NT2/D1 (cell line): ENCODE measurements at regions not wholly inside any gene's neighbourhood (a gene's known extent, or its start where the extent isn't known, plus 50 kb on each side); places are given as distances from the start of the nearest gene placed in this dataset.
"Not testable (repeated sequence)": the region's sequence is repeated elsewhere in the genome, so short reads cannot be mapped to it uniquely, and the experiment has no call there.

Experiments used
- DNase-seq: peaks from one replicate; pipeline ENCODE4 v3.0.0-alpha.2; 2011; ENCODE audit warnings: low read depth, low spot score
- H3K27me3 ChIP-seq: 2 replicates; pipeline ENCODE4 v1.6.0; 2011; ENCODE audit warnings: mild to moderate bottlenecking; ENCODE audit not compliant: insufficient read length, insufficient read depth
- H3K36me3 ChIP-seq: 2 replicates; pipeline ENCODE4 v1.6.1; 2011; ENCODE audit warnings: mild to moderate bottlenecking, low read length, mixed read lengths; ENCODE audit not compliant: insufficient read depth, insufficient read length
- H3K4me1 ChIP-seq: 2 replicates; pipeline ENCODE4 v1.5.1; 2011; ENCODE audit not compliant: insufficient read depth, insufficient read length
- H3K4me3 ChIP-seq: 2 replicates; pipeline ENCODE4 v1.5.1; 2011; ENCODE audit warnings: low read depth; ENCODE audit not compliant: insufficient read length
- H3K9ac ChIP-seq: 2 replicates; pipeline ENCODE4 v1.6.0; 2011; ENCODE audit warnings: low read depth; ENCODE audit not compliant: insufficient read length
- H3K9me3 ChIP-seq: 2 replicates; pipeline ENCODE4 v1.5.1; 2011; ENCODE audit warnings: mild to moderate bottlenecking, low read length; ENCODE audit not compliant: insufficient read depth
- SUZ12 ChIP-seq: IDR thresholded peaks from 2 replicates; pipeline ENCODE4 v1.6.1; 2011; ENCODE audit not compliant: insufficient read length, insufficient read depth; ENCODE audit errors: extremely low read depth
- YY1 ChIP-seq: IDR thresholded peaks from 2 replicates; pipeline ENCODE4 v1.6.1; 2011; ENCODE audit not compliant: insufficient read length, insufficient read depth
- ZNF274 ChIP-seq: IDR thresholded peaks from 2 replicates; pipeline ENCODE4 v1.6.1; 2011; ENCODE audit warnings: mild to moderate bottlenecking, low read depth, low read length

- H3K27me3 ChIP-seq = no peaks in the 10 kb centered on the region
- no peaks in the 10 kb centered on the region for H3K4me1 ChIP-seq
- no peak overlapping the region for H3K4me3 ChIP-seq
- H3K9me3 ChIP-seq = peaks cover 64% of the 10 kb centered on the region
- no peaks in the 10 kb centered on the region for H3K36me3 ChIP-seq
- no peak overlapping the region for H3K9ac ChIP-seq
- no peak for TF ChIP-seq ZNF274
- no peak for TF ChIP-seq YY1
- no peak for TF ChIP-seq SUZ12
- DNase-seq = no peak
Observed at GRCh38 chr11:55054723-55055122, 207.2 kb upstream of the TRIM48 start.

GRCh38 chr11:55084588-55084987 lies 177.4 kb upstream of the TRIM48 start:
- H3K9me3 ChIP-seq = not testable (repeated sequence)

GRCh38 chr11:55106391-55106790 lies 155.6 kb upstream of the TRIM48 start:
- no peak overlapping the region for H3K4me3 ChIP-seq
- H3K4me1 ChIP-seq = no peaks in the 10 kb centered on the region
- no peaks in the 10 kb centered on the region for H3K36me3 ChIP-seq
- TF ChIP-seq ZNF274 (no peak), SUZ12 (no peak), YY1 (no peak)
- H3K27me3 ChIP-seq = no peaks in the 10 kb centered on the region
- no peak for DNase-seq
- H3K9me3 ChIP-seq = 0 out of 2 replicates have a peak, but pooled peaks cover 7% of the 10 kb centered on the region
- H3K9ac ChIP-seq = no peak overlapping the region

More at GRCh38 chr11:55084588-55084987, 177.4 kb upstream of the TRIM48 start:
- H3K4me3 ChIP-seq, H3K36me3 ChIP-seq, DNase-seq, H3K27me3 ChIP-seq, H3K9ac ChIP-seq, H3K4me1 ChIP-seq: not testable (repeated sequence)
